Left renal pelvis (tissue), 4 donors: ENCODE measurements at regions not wholly inside any gene's neighbourhood (a gene's known extent, or its start where the extent isn't known, plus 50 kb on each side); places are given as distances from the start of the nearest gene placed in this dataset.

Experiments
- DNase-seq, 4 donors: peaks; one replicate each; pipeline ENCODE4 v3.0.0-alpha.2; 2013; ENCODE audit warnings: low read depth in 4 of 4, low spot score in 3 of 4

GRCh38 chr5:28012538-28012937, 974.2 kb upstream of the CDH9 start:
- DNase-seq: no peak

- no peak for DNase-seq
Observed at GRCh38 chr5:28009576-28009975, 971.2 kb upstream of the CDH9 start.

- DNase-seq: no peak
Observed at GRCh38 chr5:27996665-27997064, 958.3 kb upstream of the CDH9 start.

GRCh38 chr5:27995867-27996266, 957.5 kb upstream of the CDH9 start:
- no peak for DNase-seq

- DNase-seq: no peak
Observed at GRCh38 chr5:27978322-27978721, 939.9 kb upstream of the CDH9 start.

GRCh38 chr5:27969157-27969556, 930.8 kb upstream of the CDH9 start:
- no peak for DNase-seq

- no peak for DNase-seq
Observed at GRCh38 chr5:27963050-27963783, 924.8 kb upstream of the CDH9 start.

- no peak for DNase-seq
Observed at GRCh38 chr5:27962198-27962597, 923.8 kb upstream of the CDH9 start.

GRCh38 chr5:27947088-27947487, 908.7 kb upstream of the CDH9 start:
- peak in 3 of 4 donors; percentile 19 to 47 (median 39) for DNase-seq

- no peak for DNase-seq
Observed at GRCh38 chr5:27944471-27944870, 906.1 kb upstream of the CDH9 start.

GRCh38 chr5:27938989-27939388, 900.6 kb upstream of the CDH9 start:
- DNase-seq: no peak

- no peak for DNase-seq
Observed at GRCh38 chr5:27928060-27928459, 889.7 kb upstream of the CDH9 start.

GRCh38 chr5:27911216-27911615, 872.8 kb upstream of the CDH9 start:
- DNase-seq: no peak

GRCh38 chr5:27908341-27908740, 870.0 kb upstream of the CDH9 start:
- DNase-seq: no peak

- no peak for DNase-seq
Observed at GRCh38 chr5:27906931-27907601, 868.7 kb upstream of the CDH9 start.

GRCh38 chr5:27906481-27906880, 868.1 kb upstream of the CDH9 start:
- DNase-seq: no peak

GRCh38 chr5:27900761-27901160, 862.4 kb upstream of the CDH9 start:
- no peak for DNase-seq

GRCh38 chr5:27876071-27876470, 837.7 kb upstream of the CDH9 start:
- DNase-seq: no peak

GRCh38 chr5:27875148-27875547, 836.8 kb upstream of the CDH9 start:
- DNase-seq: no peak

GRCh38 chr5:27868292-27868691, 829.9 kb upstream of the CDH9 start:
- no peak for DNase-seq

GRCh38 chr5:27855491-27855890, 817.1 kb upstream of the CDH9 start:
- DNase-seq: no peak

- DNase-seq: no peak
Observed at GRCh38 chr5:27854243-27854852, 816.0 kb upstream of the CDH9 start.
